Stimulated activated CD4-positive, alpha-beta T cell treated with anti-CD3 and anti-CD28 coated beads, TNF-alpha, amount 100 ng/mL, for 48 hours (primary cell): ENCODE measurements at regions not wholly inside any gene's neighbourhood (a gene's known extent, or its start where the extent isn't known, plus 50 kb on each side); places are given as distances from the start of the nearest gene placed in this dataset.

Experiments
- DNase-seq, 3 donors: peaks; one replicate each; pipeline ENCODE4 v3.0.0-alpha.2; 2020; ENCODE audit warnings: low read depth in 3 of 3

DNA sequence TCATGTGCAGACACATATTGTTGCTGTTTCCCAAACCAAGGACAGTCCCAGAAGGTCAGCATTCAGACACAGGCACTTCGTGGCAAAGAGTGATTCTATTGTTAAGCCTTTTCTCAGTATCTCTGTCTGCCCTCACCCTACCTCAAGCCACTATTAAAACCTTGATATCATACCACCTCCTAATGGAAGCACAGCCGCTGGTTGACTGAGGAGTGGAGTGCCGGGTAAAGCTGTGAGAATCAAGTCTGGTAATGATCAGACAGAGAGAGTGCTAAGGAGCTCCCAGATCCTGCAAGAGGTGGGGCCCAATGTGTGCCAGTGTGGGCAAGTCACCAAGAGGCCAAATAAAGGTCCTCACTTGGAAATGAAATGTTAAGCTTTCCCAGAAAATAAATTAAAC is 819.5 kb downstream of the BCL11A start:
- DNase-seq, result no peak

DNA sequence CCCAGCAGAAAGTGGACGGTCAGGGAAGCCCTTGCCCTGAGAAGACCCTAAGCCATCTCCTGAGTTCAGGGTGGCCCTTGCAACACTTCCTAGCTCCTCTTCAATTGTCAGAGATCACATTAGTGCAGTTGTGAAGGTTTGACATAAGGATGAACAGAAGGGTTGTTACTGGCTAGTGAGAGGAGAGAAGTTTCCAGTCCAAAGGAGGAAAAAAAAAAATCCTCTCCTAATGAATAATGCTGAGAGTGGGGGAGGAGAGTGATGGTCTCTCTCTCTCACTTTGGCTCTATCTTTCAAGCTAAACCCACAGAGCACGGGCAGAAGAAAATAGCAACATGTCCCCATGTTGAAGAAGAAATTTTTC is 819.9 kb downstream of the BCL11A start:
- DNase-seq, result no peak

DNA sequence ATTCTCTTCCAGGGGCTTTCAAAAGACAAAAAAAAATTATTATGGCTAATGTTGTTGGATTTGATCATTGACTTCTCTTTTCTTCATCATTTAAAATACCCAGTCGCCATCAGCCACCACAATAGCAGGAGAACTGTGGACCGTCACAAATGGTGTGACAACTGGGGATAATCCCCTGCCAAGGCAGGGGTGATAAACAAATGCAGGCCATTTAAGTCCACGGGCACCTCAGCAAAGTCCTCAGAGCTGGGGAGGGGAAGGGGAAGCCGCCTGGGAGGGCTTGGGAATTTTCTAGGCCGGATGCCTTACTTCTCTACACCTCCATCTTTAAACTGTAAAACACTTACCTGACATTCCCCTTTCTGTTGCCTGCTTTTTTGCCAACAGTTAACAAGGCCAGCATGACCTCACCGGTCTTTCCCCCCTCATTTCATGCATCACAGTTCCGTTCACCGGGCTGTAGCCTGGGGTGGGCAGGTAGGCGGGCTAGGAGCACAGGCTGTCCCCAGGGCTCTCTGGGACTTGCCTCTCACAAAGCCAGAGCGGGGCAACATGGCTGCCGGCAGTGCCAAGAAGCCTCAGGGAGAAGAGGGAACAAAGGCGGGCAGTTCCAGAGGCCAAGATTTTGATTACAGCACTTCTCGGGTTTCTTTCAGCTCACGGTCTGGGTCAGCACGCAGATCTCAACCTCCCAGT is 820.4 kb downstream of the BCL11A start:
- DNase-seq, result no peak

DNA sequence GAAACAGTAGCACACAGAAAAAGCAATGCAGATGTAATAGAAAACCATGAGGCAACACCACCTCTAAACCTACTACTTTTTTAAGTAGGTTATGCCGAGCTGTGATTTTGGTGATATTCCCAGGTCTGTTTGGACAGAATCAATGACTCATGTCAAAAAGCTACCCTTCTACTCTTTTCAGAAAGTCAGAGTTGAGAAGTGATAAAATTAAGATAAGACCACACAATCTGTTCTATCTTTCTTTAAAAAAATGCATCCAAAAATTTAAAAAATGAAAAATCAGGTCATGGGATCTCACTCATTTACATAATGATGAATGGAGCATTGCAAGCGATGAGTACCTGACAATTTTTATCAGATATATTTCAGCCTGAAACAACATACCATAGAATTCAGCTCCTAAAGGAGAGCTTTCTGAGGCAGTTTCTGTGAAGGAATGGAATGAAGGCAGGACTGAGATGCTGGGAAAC is 826.3 kb downstream of the BCL11A start:
- DNase-seq, result no peak

DNA sequence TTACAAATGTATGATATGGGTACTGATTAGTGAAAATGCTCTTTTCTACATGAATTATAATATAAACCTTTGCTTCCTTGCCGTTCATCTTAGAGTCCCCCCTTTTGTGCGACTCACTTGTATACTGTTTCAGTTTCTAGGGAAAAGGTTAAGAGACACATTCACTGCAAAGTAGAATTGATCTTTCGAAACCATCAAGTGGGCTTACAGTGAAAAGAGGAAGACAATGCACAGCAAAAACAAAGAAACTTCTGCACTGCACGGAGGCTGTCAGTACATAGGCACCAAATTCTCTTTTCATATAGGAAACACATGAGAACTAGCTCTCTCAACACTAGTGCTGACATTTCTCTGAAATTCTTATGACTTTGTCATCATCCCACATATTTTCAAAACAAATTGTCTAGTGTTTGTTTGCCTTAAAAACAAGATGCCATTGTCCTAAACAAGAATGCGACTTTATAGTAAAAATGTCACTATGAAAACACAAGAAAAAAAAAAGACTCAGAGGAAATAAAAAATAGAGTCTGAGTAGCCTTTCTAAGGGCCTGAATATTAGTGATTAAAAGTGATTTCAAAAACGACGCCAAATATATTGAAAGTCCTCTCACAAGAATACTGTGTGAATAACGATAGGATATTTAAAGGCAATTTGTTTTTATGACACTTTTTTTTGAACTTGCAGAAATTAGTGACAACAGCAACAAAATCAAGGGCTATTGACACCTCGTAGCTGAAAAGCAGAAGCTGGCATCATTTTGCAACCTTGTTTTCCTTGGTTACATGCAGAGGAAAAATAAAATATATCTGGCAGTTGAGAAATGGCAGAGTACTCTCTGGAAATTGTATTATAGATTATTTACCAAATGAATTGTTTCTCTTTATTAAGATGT is 827.0 kb downstream of the BCL11A start:
- no peak for DNase-seq

DNA sequence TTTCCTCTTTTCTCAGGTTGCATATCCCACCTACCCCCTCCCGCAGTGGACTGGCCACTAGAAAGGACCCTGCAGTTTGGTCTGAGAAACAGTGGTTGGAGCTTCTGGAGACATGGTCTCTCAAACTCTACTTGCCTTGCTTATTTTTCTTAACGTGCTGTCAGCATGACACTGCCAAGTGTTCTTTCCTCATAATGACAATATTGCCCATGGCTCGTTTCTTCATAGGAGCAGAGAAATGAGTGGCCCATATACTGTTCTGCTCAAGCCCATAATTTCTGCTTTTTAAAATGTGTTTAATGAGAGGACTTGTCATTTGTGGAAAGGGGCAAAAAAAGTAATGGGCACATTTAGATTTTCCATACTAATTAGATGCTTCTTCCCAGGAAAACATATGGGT is 828.7 kb downstream of the BCL11A start:
- no peak for DNase-seq

DNA sequence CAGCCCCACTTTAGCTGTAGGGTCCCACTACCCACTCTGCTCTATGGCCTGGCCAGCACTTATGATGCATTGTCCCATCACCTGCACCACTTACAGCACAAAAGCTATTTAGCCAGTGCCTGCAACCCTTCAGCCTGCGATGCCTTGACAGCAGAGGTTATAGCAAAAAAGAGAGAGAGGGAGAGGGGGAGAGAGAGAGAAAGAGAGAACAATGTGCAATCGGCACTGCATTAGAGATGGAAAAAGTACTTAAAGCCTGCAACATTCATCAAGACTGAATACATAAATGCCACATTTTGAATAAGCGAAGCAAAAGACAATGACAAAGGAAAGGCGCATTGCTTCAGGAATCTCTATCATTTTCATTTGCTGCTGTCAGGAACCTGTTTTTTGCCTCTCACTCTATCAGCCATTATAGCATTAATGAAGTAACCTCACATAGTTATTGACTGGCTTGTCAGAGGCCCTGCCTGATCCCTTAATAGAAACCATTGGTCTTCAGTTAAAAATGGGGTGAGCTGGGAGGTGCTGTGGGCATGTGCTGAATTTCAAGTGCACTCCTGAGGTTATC is 833.1 kb downstream of the BCL11A start:
- DNase-seq, result no peak

DNA sequence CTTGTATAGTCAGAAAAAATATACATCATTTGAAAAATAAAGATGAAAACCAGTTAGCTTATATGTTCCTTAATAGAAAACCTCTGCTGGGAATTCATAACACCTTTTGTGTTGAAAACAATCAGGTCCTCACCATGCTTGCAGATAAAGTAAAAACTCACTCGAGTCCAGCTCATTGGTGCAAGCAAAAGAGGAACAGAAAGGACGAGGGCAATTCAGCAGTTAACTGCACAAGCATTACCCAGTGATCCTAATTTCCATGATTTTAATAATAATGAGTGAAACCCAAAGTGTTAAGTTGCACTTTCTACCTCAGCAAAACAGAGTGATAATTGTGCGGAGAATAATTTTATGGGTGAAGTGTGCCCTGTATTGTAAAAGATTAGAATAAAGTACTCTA is 839.9 kb downstream of the BCL11A start:
- no peak for DNase-seq

DNA sequence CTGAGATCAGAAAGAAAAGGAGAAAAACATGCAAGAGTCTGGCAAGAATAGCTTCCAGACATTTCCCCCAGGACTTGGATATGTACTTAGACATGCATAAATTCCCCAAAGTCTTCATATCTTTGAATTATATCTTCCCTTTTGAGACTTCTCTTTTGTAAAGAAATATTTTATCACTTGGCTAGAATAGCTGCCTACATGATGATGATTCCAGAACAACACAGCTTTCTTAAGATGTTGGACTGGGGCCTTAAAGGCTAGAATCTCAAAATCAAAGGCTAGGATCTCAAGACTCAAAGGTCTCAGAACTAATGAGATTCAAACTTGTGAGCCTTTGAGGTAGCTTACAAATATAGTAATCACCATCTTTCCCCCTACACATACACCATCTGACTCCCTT is 842.3 kb downstream of the BCL11A start:
- DNase-seq, result no peak

DNA sequence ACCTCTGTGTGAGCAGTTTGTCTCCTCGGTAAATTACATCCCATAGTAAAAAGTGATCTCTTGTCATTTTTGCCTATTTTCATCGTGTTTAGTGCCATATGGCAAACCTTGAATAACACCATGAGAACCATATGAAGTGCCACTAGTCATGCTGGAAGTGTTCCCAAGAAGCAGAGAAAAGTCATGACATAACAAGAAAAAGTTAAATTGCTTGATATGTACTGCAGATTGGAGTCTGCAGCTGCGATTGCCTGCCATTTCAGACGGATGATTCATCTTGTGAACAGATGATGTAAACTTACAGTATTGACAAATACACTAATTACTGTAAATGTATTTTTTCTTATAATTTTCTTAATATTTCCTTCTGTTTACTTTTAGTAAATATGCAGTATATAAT is 846.7 kb downstream of the BCL11A start:
- no peak for DNase-seq

DNA sequence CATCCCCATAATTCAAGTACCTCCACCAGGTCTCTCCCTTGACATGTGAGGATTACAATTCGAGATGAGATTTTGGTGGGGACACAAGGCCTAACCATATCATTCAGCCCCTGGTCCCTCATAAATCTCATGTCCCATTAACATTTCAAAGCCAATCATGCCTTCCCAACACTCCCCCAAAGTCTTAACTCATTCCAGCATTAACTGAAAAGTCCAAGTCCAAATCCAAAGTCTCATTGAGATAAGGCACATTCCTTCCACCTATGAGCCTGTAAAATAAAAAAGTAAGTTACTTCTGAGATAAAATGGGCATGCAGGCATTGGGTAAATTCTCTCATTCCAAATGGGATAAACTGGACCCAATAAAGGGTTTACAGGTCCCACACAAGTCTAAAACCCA is 849.7 kb downstream of the BCL11A start:
- DNase-seq, result no peak

DNA sequence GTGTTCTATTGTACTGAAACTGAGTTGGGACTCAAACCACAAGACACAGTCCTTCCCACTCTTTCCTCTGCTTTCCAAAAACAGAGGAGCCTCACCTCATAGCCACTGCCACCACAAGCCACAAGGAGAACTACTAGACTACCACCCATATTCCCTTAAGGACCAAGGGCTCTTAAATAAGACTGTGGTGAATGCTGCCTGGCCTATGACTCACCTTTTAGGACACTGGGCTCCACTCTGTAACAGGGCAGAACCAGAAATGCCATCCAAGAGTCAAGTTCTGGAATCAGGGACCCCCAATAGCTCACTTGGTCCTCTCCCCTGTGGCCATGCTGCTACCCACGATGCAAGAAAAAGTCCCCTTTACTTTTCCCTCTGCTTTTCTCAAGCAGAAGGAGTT is 851.4 kb downstream of the BCL11A start:
- DNase-seq, result no peak

DNA sequence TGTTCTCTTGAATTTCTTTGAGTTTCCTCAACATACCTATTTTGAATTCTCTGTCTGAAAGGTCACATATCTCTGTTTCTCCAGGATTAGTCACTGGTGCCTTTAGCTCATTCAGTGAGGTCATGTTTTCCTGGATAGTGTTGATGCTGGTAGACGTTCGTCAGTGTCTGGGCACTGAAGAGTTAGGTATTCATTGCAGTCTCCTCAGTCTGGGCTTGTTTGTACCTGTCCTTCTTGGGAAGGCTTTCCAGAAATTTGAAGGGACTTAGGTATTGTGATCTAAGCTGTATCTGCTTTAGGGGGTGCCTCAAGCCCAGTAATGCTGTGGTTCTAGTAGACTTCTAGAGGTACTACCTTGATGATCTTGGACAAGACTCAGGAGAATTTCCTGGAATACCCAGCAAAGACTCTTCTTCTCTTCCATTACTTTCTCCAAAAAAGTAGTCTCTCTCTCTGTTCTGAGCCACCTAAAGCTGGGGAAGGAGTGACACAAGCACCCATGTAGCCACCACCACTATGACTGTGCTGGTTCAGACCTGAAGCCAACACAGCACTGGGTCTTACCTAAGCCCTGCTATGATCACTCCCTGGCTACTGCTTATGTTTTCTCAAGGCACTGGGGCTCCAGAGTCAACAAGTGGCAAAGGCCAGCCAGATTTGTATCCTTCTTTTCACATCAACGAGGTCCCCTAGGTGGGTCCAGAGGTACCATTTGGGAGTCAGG is 852.0 kb downstream of the BCL11A start:
- no peak for DNase-seq

DNA sequence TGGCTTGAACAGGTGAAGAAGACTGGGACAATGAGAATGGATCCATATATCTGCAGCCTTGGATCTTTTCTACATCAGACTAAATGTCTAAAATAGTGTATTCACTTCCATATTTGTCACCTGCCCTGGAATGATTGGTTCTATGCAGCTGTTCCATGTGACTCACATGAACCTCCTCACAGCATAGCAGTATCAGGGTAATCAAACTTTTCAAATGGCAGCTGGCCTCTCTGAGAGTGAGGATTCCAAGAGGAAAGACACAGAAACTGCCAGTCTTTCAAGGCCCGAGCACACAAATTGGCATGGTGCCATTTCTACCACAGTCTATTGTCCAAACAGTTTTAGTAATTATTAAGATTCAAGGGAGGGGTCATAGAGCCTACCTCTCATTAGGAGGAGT is 859.3 kb downstream of the BCL11A start:
- DNase-seq, result no peak

DNA sequence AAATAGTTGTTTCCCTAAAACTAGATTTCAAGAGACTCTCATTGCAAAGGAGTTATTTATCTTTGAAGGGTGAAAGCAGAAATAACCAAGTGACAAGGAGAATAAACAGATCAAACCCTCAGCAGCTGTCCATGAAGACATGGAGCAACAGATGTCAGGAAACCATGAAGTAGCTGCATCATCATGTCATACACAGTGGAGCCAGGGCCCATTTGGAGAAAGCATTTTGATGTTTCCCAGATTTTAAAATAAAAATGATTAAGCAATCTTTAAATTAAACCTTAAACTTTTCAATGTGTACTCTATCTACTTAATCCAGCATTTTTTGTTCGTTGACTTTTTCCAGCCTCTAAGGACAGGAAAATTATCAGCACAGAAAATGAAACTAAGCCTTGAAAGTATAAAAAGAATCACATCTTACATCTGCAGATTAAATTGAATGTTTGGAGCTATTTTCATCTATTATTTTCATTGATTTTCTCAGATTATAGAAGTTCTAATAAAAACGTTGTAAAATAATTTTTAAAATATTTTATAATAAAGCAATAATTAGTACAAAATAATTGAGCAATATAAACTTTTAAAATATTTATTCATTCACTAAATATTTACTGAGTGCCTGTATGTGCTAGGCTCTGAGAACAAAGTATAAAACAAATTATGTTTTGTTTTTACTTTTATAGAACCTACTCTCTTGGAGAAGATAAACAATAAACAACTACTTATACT is 860.1 kb downstream of the BCL11A start:
- no peak for DNase-seq

DNA sequence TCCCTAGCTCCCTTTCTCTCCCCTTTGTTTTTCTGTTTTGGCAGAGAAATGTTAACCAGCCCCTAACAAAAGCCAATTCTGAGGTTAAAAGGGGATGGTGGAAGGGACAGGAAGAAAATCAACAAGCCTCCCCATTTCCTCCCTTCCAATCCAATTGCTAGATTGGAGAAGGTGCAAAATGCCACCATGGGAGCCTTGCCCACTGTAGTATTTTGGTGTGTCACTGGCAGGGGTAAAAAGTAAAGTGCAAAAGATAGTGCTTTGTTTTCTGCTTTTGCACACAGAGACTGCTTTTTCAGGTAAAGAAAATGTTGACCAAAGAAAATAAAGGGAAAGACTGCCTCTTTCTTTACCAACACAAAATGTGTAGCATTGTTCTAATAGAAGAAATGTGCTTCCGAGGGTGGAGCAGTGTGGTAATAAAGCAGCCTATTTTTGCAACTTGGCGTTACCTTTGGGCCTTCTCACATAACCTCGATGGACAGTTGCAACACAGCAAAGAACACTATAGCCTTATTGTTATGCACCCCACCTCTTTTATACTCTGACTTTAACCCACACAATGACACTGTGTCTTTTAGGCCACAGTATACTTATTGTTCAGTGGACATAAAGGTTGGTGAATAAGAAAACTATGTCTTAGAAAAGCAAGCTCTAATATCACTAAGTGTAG is 861.8 kb downstream of the BCL11A start:
- DNase-seq, result no peak

DNA sequence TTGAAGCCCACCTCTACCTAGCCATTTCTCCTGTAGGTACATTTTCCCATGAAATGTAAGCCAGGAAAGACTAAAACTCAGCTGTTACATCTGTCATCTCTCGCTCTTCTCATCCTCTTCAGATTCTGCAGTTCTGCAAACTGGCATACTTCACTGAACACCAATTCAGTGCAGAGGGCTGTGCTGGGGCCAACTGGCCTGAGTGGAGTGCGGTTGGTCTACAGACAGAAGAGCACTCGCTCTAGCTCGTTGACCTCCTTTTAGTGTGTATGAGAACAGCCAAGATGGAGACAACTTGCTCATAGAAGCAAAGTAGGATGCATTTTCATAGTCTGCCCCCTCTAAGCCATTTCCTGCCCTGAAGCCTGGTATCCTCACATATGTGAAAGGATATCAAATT is 862.6 kb downstream of the BCL11A start:
- DNase-seq, result no peak

DNA sequence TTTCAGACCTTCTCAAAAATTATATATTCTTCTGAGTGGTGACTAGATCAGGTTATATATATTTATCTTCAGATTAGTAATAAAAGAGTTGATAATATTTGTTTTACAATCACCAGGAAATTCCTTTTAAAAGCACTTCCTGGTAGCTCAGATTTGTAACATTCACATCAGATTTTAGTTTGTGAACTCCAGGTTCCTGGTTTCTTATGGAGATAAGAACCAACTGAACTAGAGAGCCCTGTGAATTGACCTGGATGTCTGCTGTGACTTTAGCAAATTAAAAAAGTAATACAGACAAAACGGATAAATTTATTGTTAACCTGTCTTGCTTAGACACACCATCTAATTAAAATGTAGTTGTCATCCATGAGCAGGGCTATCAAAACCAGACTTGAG is 868.7 kb downstream of the BCL11A start:
- no peak for DNase-seq

DNA sequence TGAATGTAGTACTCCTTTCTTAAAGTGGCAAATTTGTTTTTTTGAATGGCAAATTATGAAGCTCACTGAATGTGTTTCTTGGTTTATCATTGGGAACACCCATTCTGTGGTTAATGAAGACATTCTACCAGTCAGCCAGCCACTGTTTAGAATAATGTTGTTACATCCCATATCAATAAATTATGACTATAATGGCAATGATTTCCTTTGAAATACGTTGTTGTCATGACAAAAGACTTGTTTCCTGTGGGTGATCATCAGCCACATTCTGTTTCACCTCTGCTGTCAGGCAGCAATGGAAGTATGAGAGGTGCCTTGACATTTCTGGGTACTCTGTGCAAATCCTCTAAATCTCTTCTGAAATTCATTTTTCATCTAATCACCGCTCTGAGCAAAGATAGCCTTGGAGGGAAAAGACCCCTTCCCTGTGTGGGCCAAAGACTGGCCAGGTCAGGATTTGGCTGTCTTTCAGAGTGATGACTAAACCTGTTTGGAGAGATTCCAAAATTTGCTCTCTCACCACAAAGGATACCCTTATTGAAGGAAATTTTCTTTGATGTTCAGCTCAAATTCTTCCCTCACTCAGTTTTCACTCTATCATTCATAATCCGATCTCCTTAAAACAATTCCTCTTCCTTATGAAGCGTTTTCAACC is 869.2 kb downstream of the BCL11A start:
- no peak for DNase-seq

DNA sequence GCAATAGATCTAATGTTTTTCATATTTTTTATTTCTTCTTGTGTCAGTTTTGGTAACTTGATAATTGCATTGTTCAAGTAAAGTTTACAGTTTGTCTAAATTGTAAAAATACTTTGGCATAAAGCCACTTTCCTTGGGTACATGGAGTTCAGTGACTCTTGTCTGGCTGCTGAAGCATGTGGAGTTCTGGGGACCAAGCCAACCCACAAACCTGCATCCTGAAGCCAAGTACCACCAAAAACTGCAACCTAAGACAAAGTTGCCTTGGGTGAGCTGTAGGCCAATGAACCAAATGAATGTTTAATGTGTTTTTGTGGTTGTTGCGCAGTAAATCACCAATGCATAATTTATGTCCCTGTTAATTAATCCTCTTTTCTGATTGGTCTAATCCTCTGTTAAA is 872.6 kb downstream of the BCL11A start:
- DNase-seq, result no peak

DNA sequence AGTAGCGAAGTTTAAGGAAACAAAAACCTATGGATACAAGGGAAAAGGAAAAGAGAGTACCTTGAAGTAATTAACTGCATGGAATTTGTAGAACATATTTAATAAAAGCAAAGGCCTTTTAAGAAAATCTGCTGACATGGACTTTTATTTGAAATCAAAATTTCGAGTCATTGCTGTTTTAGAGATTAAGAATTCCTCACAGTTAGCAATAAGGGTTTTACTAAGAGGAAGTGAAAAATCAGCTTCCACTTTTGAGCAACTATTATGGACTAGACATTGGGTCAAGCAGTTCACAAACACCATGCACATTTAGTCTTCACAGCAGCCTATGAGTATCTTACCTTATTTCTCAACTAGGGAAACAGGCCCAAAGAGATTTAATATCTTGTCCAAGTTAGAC is 876.3 kb downstream of the BCL11A start:
- no peak for DNase-seq
